22Rv1 (cell line): ENCODE measurements at regions not wholly inside any gene's neighbourhood (a gene's known extent, or its start where the extent isn't known, plus 50 kb on each side); places are given as distances from the start of the nearest gene placed in this dataset.
A peak's percentile ranks its signal among the peaks of the same experiment; 100 is the strongest.

Source experiments
- H3K27ac ChIP-seq: fragments of 450-650 bp; 2 replicates; pipeline ENCODE4 v1.5.1; 2017
- ZFX ChIP-seq: fragments of 450-650 bp; IDR thresholded peaks from 2 replicates; pipeline ENCODE4 v1.6.1; 2017; ENCODE audit warnings: antibody characterized with exemption, borderline replicate concordance
- TF ChIP-seq, protein P1 (sequence below): fragments of 450-650 bp; IDR thresholded peaks from 2 replicates; pipeline ENCODE4 v1.5.1; 2017; ENCODE audit warnings: mild to moderate bottlenecking

DNA sequence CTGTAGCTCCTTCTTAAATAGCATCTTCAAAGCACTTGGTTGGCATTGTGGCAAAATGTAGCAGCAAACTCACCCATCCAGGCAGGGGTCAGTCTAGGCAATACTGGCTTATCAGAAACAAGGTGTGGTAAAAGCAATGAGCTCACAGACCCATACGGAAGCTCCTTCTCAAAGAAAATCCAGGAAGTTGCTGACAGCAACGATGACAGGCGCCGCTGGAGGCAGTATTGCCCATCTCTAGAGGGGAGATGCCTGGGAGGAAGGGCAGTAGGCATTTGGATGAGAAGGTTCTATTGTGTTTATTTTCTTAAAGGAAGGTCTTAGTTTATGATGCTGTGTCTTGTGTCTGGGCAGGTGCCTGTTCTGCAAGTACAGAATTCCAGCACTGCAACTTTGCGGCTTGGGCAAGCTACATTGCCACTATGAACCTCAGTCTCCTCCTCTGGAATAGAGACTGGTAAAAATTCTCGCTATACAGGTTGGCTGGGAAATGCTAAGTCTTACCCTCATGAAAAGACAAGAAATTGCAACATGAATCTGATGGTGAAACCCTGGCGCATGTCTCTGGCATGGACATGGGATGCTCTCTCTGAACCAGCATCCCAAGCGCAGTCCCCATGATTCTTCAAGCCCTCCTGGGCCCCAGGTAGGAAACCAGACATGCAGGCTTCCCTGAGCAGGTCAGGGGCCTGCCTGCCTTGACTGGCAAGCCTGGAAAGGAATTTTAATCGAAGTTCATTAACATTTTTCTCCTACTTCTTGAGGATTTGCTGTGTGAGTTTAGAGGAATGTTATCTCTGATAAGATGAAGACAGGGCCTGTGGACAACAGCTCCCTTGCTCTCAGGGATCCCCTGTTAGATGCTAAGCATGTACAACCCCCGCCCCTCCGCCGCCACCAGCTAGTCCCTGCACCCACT is 156.0 kb downstream of the TFCP2L1 start:
- TF ChIP-seq ZFX = no peak
- TF ChIP-seq, protein P1, sequence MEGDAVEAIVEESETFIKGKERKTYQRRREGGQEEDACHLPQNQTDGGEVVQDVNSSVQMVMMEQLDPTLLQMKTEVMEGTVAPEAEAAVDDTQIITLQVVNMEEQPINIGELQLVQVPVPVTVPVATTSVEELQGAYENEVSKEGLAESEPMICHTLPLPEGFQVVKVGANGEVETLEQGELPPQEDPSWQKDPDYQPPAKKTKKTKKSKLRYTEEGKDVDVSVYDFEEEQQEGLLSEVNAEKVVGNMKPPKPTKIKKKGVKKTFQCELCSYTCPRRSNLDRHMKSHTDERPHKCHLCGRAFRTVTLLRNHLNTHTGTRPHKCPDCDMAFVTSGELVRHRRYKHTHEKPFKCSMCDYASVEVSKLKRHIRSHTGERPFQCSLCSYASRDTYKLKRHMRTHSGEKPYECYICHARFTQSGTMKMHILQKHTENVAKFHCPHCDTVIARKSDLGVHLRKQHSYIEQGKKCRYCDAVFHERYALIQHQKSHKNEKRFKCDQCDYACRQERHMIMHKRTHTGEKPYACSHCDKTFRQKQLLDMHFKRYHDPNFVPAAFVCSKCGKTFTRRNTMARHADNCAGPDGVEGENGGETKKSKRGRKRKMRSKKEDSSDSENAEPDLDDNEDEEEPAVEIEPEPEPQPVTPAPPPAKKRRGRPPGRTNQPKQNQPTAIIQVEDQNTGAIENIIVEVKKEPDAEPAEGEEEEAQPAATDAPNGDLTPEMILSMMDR = peak; percentile 69
- H3K27ac ChIP-seq = no peak overlapping the region

DNA sequence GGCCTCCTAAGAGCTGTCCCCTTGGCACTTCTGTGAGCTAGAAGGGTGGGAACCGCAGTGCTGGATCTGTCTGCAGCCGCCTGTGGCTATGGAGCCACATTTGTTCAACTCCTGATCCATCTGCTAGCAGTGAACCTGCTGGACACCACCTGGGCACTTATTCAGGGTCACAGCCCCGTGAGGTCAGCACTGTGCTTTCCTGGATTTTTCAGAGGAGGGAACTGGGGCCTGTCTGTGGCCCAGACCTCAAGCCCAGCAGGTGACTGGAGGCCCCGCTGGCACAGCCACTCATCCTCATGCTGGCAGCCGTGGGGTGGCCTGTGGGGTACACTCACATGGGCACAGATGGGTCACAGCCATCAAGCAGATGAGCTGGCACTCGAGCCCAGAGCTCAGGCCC is 155.3 kb downstream of the TFCP2L1 start:
- H3K27ac ChIP-seq = no peak overlapping the region
- TF ChIP-seq ZFX = no peak
- TF ChIP-seq, protein P1 = no peak

DNA sequence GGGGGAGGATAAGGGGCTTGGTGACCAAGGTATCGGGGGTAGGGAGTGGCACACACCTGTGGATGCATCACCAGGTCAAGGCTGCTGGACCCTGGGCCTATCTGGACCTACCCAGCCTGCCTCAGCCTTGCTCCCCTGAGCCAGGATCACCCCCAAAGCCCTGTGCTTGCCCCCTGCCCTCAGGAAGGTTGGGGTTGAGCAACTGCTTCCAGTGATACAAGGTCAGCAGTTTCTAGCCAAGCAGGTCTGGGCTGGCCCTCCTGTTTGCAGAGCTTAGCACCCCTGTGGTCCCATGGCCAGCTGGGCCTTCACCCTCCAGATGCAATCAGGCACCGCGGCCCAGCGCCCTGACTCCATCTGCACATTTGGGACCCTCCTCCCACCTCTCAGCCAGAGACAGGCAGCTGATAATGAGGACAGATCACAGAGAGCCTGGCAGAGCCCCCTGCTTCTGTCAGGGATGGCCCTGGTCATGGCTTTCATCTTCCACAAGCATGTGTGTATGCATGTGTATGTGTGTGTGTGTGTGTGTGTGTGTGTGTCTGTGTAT is 154.6 kb downstream of the TFCP2L1 start:
- TF ChIP-seq, protein P1 = no peak
- no peak for TF ChIP-seq ZFX

DNA sequence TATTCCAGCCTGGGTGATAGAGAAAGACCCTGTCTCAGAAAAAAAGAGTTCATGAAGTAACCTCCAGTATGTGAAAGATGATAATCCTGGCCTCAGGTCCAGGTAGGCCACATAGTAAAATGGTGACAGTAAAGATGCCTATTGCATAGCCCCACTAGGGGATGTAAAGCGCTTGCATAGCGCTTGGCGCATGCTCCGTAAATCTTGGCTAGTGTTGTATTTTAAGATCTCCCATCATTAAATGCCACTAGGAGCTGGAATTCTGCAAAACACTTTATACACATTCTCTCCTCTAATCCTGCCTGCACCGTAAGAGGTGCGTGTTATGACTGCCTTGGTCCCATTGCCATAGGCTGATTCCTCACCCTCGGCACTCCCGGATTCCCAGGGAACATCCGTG is 153.6 kb downstream of the TFCP2L1 start:
- H3K27ac ChIP-seq = no peak overlapping the region
- TF ChIP-seq, protein P1 = no peak
- no peak for TF ChIP-seq ZFX

More for the DNA sequence above, 154.6 kb downstream of the TFCP2L1 start:
- no peak overlapping the region for H3K27ac ChIP-seq

DNA sequence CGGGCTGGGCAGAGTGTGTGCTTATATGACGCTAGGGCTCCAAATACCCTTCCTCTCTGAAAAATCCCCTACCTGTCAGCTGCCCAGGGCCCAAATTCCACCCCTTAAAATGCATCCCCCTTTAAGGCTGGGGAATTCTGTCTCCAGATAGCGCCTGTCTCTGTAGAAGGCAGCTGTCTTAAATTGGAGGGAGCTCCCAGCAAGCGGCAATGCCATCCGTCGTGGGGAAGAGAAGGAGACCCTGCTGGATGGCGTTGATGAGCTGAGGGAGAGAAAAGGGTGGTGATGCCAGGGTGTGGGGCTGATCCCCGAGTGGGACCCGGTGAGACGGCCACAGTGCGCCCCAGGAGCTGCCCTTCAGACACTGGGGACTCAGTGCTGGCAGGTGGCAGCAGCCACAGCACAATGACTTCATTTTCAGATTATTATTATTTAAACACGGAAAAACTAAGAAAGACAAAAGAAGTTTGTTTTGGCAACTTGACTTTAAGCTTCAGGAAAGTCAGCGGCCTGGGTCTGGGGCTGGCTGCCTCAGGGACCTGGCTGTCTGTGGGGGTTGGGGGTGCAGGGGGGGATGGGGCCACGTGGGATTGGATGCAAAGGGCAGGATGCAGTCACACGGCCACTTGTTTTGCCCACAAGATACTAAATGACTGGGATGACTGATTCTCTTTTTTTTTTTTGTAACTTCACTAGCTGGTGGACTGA is 152.8 kb downstream of the TFCP2L1 start:
- no peak overlapping the region for H3K27ac ChIP-seq
- TF ChIP-seq, protein P1 = no peak
- no peak for TF ChIP-seq ZFX

DNA sequence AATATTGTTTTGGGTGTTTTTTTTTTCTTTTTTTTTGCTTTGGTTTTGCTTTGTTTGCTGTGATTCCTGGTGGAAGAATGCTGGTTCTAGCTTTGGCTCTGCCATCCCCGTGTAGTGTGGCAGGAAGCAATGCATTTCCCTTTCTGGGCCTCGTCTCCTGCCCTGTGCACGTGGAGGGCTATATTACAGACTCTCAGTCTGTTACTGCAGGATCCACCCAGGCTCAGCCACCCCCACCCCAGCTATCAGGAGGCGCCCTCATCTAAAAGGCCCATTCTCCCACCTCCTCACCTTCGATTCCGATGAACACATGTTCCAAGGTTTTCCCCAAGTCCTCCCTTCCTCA is 152.3 kb downstream of the TFCP2L1 start:
- no peak overlapping the region for H3K27ac ChIP-seq
- TF ChIP-seq, protein P1 = no peak
- no peak for TF ChIP-seq ZFX
